SK-N-SH treated with all-trans-retinoic acid at 6 μM for 48 hours (cell line): ENCODE measurements at regions not wholly inside any gene's neighbourhood (a gene's known extent, or its start where the extent isn't known, plus 50 kb on each side); places are given as distances from the start of the nearest gene placed in this dataset.

Experiments used
- CSDC2 ChIP-seq: fragments of 250-450 bp; sonication (Bioruptor Pico); IDR thresholded peaks from 2 replicates; pipeline ENCODE4 v1.5.0; 2020; ENCODE audit warnings: mild to moderate bottlenecking, moderate library complexity
- ZFP3 ChIP-seq: fragments of 250-450 bp; sonication (Bioruptor Pico); IDR thresholded peaks from 2 replicates; pipeline ENCODE4 v1.5.0; 2020; ENCODE audit warnings: mild to moderate bottlenecking, moderate library complexity
- TF ChIP-seq, protein P1 (sequence below): fragments of 250-450 bp; sonication (Bioruptor Pico); IDR thresholded peaks from 2 replicates; pipeline ENCODE4 v1.5.1; 2020; ENCODE audit warnings: low read depth, mild to moderate bottlenecking, moderate library complexity

DNA sequence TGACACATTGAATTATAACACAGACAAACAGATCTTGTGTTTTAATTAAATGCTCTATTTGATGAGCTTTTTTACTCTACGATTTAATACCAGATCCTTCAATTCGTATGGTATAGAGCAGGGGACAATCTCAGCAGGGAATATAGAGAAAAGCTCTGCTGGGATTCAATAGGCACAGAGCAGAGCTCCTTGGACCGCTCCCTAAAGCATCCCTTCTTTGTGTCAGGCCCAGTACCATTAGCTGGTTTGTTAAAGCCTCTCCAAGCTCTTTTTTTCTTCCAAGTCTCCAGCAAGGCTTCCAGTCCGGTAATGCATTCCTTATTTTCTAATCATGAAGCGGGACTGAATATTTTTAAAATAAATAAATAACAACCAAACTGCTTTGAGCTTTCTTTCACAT is 466.0 kb downstream of the NR4A2 start:
- TF ChIP-seq CSDC2 (CRISPR knock-in tag) (no peak), ZFP3 (CRISPR knock-in tag) (no peak)
- TF ChIP-seq, protein P1, sequence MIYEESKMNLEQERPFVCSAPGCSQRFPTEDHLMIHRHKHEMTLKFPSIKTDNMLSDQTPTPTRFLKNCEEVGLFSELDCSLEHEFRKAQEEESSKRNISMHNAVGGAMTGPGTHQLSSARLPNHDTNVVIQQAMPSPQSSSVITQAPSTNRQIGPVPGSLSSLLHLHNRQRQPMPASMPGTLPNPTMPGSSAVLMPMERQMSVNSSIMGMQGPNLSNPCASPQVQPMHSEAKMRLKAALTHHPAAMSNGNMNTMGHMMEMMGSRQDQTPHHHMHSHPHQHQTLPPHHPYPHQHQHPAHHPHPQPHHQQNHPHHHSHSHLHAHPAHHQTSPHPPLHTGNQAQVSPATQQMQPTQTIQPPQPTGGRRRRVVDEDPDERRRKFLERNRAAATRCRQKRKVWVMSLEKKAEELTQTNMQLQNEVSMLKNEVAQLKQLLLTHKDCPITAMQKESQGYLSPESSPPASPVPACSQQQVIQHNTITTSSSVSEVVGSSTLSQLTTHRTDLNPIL, result no peak
